H9 (cell line): ENCODE measurements at regions not wholly inside any gene's neighbourhood (a gene's known extent, or its start where the extent isn't known, plus 50 kb on each side); places are given as distances from the start of the nearest gene placed in this dataset.

ENCODE experiments used
- DNase-seq: peaks from one replicate; pipeline ENCODE4 v3.0.0-alpha.2; 2017
- H2AFZ ChIP-seq: one replicate; pipeline ENCODE4 v1.6.1; 2013; ENCODE audit warnings: mild to moderate bottlenecking, low read length, control low read depth, moderate library complexity
- H2AK5ac ChIP-seq: 2 replicates; pipeline ENCODE4 v1.6.1; 2013; ENCODE audit warnings: low read length, control low read depth, mixed read lengths; ENCODE audit not compliant: insufficient read length
- H2BK120ac ChIP-seq: one replicate; pipeline ENCODE4 v1.6.1; 2013; ENCODE audit warnings: low read depth, mild to moderate bottlenecking, low read length, control low read depth, inconsistent platforms; ENCODE audit not compliant: poor library complexity, severe bottlenecking
- H2BK12ac ChIP-seq: 2 replicates; pipeline ENCODE4 v1.6.1; 2013; ENCODE audit warnings: low read length, control low read depth, mixed read lengths, low read depth; ENCODE audit not compliant: insufficient read length
- H2BK15ac ChIP-seq: 2 replicates; pipeline ENCODE4 v1.6.1; 2013; ENCODE audit warnings: low read depth, low read length, control low read depth
- H2BK20ac ChIP-seq: one replicate; pipeline ENCODE4 v1.6.1; 2013; ENCODE audit warnings: low read depth, mild to moderate bottlenecking, low read length, control low read depth, inconsistent platforms; ENCODE audit not compliant: poor library complexity, severe bottlenecking
- H2BK5ac ChIP-seq: 2 replicates; pipeline ENCODE4 v1.6.1; 2013; ENCODE audit warnings: low read length, control low read depth, mixed read lengths; ENCODE audit not compliant: insufficient read length
- H3K14ac ChIP-seq: 2 replicates; pipeline ENCODE4 v1.6.1; 2013; ENCODE audit warnings: low read length, control low read depth; ENCODE audit not compliant: insufficient read depth
- H3K18ac ChIP-seq: 2 replicates; pipeline ENCODE4 v1.6.1; 2013; ENCODE audit warnings: low read depth, mild to moderate bottlenecking, mixed read lengths, low read length, control low read depth; ENCODE audit not compliant: insufficient read length
- H3K23ac ChIP-seq: 2 replicates; pipeline ENCODE4 v1.6.1; 2013; ENCODE audit warnings: low read length, control low read depth, mixed read lengths, low read depth; ENCODE audit not compliant: insufficient read length
- H3K23me2 ChIP-seq: 2 replicates; pipeline ENCODE4 v1.6.1; 2013; ENCODE audit warnings: low read depth, mild to moderate bottlenecking, mixed read lengths, low read length, control low read depth; ENCODE audit not compliant: insufficient read length, poor library complexity, severe bottlenecking
- H3K27ac ChIP-seq: 2 replicates; pipeline ENCODE4 v1.5.1; 2013; ENCODE audit warnings: low read length, control low read depth, mixed read lengths, low read depth; ENCODE audit not compliant: insufficient read length
- H3K27me3 ChIP-seq: 2 replicates; pipeline ENCODE4 v1.6.1; 2013; ENCODE audit warnings: low read length, control low read depth, inconsistent platforms; ENCODE audit not compliant: insufficient read depth
- H3K4ac ChIP-seq: 2 replicates; pipeline ENCODE4 v1.6.1; 2013; ENCODE audit warnings: low read depth, mild to moderate bottlenecking, control low read depth, inconsistent platforms, low read length, moderate library complexity
- H3K4me1 ChIP-seq: 2 replicates; pipeline ENCODE4 v1.6.1; 2013; ENCODE audit warnings: low read length, control low read depth, inconsistent platforms; ENCODE audit not compliant: insufficient read depth
- H3K4me2 ChIP-seq: 2 replicates; pipeline ENCODE4 v1.6.1; 2013; ENCODE audit warnings: low read length, control low read depth, mixed read lengths; ENCODE audit not compliant: insufficient read length, insufficient read depth
- H3K56ac ChIP-seq: 2 replicates; pipeline ENCODE4 v1.6.1; 2013; ENCODE audit warnings: low read depth, mild to moderate bottlenecking, mixed read lengths, low read length, control low read depth; ENCODE audit not compliant: insufficient read length
- H3K79me1 ChIP-seq: 2 replicates; pipeline ENCODE4 v1.6.1; 2013; ENCODE audit warnings: low read depth, mild to moderate bottlenecking, moderate library complexity, low read length, control low read depth, inconsistent platforms; ENCODE audit not compliant: insufficient read depth, poor library complexity, severe bottlenecking
- H3K79me2 ChIP-seq: 2 replicates; pipeline ENCODE4 v1.6.1; 2013; ENCODE audit warnings: low read length, control low read depth, inconsistent platforms; ENCODE audit not compliant: insufficient read depth
- H3K9ac ChIP-seq: 2 replicates; pipeline ENCODE4 v1.6.1; 2013; ENCODE audit warnings: low read length, control low read depth, mixed read lengths; ENCODE audit not compliant: insufficient read length; ENCODE audit errors: extremely low read depth
- H3K9me3 ChIP-seq: one replicate; pipeline ENCODE4 v1.6.1; 2013; ENCODE audit warnings: low read depth, low read length, inconsistent platforms; ENCODE audit not compliant: control insufficient read depth
- H3T11ph ChIP-seq: one replicate; pipeline ENCODE4 v1.6.1; 2013; ENCODE audit warnings: mild to moderate bottlenecking, low read length, control low read depth, inconsistent platforms
- H4K20me1 ChIP-seq: one replicate; pipeline ENCODE4 v1.6.1; 2013; ENCODE audit not compliant: control insufficient read depth, insufficient read length, insufficient read depth
- H4K5ac ChIP-seq: 2 replicates; pipeline ENCODE4 v1.6.1; 2013; ENCODE audit warnings: low read depth, mild to moderate bottlenecking, mixed read lengths, low read length, control low read depth; ENCODE audit not compliant: insufficient read length
- H4K8ac ChIP-seq: replicated peaks from 2 replicates; pipeline ENCODE4 v1.6.1; 2013; ENCODE audit warnings: low read length, control low read depth, mixed read lengths, low read depth; ENCODE audit not compliant: insufficient read length
- H4K91ac ChIP-seq: 2 replicates; pipeline ENCODE4 v1.6.1; 2013; ENCODE audit warnings: low read depth, mild to moderate bottlenecking, moderate library complexity, mixed read lengths, low read length, control low read depth; ENCODE audit not compliant: insufficient read length
- H3K27ac Mint-ChIP-seq, 3 experiments: 2 replicates in 2 of 3; 3 replicates in 1 of 3; pipeline ENCODE4 v1.8.0; 2020 to 2021; ENCODE audit warnings: mixed read lengths in 3 of 3, mild to moderate bottlenecking in 1 of 3, moderate library complexity in 1 of 3
- H3K27me3 Mint-ChIP-seq: 2 replicates; pipeline ENCODE4 v1.8.0; 2021; ENCODE audit warnings: low read depth, mild to moderate bottlenecking, moderate library complexity, mixed read lengths
- H3K36me3 Mint-ChIP-seq, 3 experiments: 2 replicates in 2 of 3; 3 replicates in 1 of 3; pipeline ENCODE4 v1.8.0; 2020 to 2021; ENCODE audit warnings: low read depth in 3 of 3, mixed read lengths in 3 of 3; ENCODE audit not compliant: insufficient read depth in 1 of 3
- H3K4me1 Mint-ChIP-seq, 2 experiments: 2 replicates each; pipeline ENCODE4 v1.8.0; 2020; ENCODE audit warnings: mixed read lengths in 2 of 2
- H3K4me3 Mint-ChIP-seq, 2 experiments: 2 replicates in 1 of 2; 3 replicates in 1 of 2; pipeline ENCODE4 v1.8.0; 2020 to 2021; ENCODE audit warnings: mild to moderate bottlenecking in 2 of 2, mixed read lengths in 2 of 2, moderate library complexity in 1 of 2
- H3K9me3 Mint-ChIP-seq, 2 experiments: 2 replicates in 1 of 2; 3 replicates in 1 of 2; pipeline ENCODE4 v1.8.0; 2020; ENCODE audit warnings: mild to moderate bottlenecking in 2 of 2, mixed read lengths in 2 of 2, moderate library complexity in 1 of 2
- CTCF ChIP-seq: fragments of 200-600 bp; sonication (generic); conservative IDR thresholded peaks from 3 replicates; pipeline ENCODE4 v1.8.0; 2021; ENCODE audit warnings: antibody characterized with exemption, mild to moderate bottlenecking
- WGBS: extraction: QIAGEN DNeasy Blood & Tissue Kit; methylation state at CpG from one replicate; pipeline ENCODE4 v1.1.7; 2013; ENCODE audit warnings: missing lambda C conversion rate, low lambda C conversion rate, mixed read lengths; ENCODE audit not compliant: insufficient read length; ENCODE audit errors: extremely low coverage; 5-methylcytosine and 5-hydroxymethylcytosine counted together

GRCh38 chr2:203656522-203657287 is 49.7 kb upstream of the CD28 start:
- no peaks in the 10 kb centered on the region for H3K9me3 Mint-ChIP-seq
- H3K18ac ChIP-seq = no peak overlapping the region
- no peak overlapping the region for H3K4me3 Mint-ChIP-seq
- H3K79me2 ChIP-seq = no peaks in the 10 kb centered on the region
- no peak overlapping the region for H4K5ac ChIP-seq
- H3K56ac ChIP-seq = no peak overlapping the region
- H2BK120ac ChIP-seq = no peak overlapping the region
- H3K27ac ChIP-seq = no peak overlapping the region
- H2AFZ ChIP-seq = no peak overlapping the region
- H2AK5ac ChIP-seq = no peak overlapping the region
- no peak overlapping the region for H3K14ac ChIP-seq
- no peaks in the 10 kb centered on the region for H3K36me3 Mint-ChIP-seq
- TF ChIP-seq CTCF = no peak
- no peak overlapping the region for H2BK12ac ChIP-seq
- no peak overlapping the region for H2BK5ac ChIP-seq
- H3K9me3 ChIP-seq = no peaks in the 10 kb centered on the region
- H3K23ac ChIP-seq = no peak overlapping the region
- H3K4ac ChIP-seq = no peak overlapping the region
- H4K8ac ChIP-seq = no peak overlapping the region
- H3K27me3 Mint-ChIP-seq = peaks cover 3% of the 10 kb centered on the region; the same call in 1 of the 2 replicates
- H3T11ph ChIP-seq = no peak overlapping the region
- H3K27ac Mint-ChIP-seq = no peak overlapping the region
- H3K23me2 ChIP-seq = no peaks in the 10 kb centered on the region
- H3K27me3 ChIP-seq = no peaks in the 10 kb centered on the region
- H2BK15ac ChIP-seq = no peak overlapping the region
- no CpG with 5 or more reads among the region's 10 CpGs for WGBS
- H3K4me2 ChIP-seq = no peak overlapping the region
- no peaks in the 10 kb centered on the region; the same call in 1 of the 2 replicates for H3K4me1 ChIP-seq
- no peak overlapping the region for H3K9ac ChIP-seq
- peaks cover 13 to 17% of the 10 kb centered on the region in 2 experiments for H3K4me1 Mint-ChIP-seq
- no peak overlapping the region for H4K91ac ChIP-seq
- H2BK20ac ChIP-seq = no peak overlapping the region
- no peaks in the 10 kb centered on the region for H3K79me1 ChIP-seq
- H4K20me1 ChIP-seq = no peaks in the 10 kb centered on the region
- no peak for DNase-seq
